ENCODE measurements at regions not wholly inside any gene's neighbourhood (a gene's known extent, or its start where the extent isn't known, plus 50 kb on each side); places are given as distances from the start of the nearest gene placed in this dataset.

GRCh38 chr9:82560457-82560904, 502.5 kb downstream of the RASEF start:
- H3K27me3 Mint-ChIP-seq (ENCODE audit: insufficient read depth): peaks cover 2% of the 10 kb centered on the region; the same call in 1 of the 2 replicates
- H3K9me3 Mint-ChIP-seq: no peaks in the 10 kb centered on the region; the same call in 1 of the 2 replicates
- TF ChIP-seq, protein P1, sequence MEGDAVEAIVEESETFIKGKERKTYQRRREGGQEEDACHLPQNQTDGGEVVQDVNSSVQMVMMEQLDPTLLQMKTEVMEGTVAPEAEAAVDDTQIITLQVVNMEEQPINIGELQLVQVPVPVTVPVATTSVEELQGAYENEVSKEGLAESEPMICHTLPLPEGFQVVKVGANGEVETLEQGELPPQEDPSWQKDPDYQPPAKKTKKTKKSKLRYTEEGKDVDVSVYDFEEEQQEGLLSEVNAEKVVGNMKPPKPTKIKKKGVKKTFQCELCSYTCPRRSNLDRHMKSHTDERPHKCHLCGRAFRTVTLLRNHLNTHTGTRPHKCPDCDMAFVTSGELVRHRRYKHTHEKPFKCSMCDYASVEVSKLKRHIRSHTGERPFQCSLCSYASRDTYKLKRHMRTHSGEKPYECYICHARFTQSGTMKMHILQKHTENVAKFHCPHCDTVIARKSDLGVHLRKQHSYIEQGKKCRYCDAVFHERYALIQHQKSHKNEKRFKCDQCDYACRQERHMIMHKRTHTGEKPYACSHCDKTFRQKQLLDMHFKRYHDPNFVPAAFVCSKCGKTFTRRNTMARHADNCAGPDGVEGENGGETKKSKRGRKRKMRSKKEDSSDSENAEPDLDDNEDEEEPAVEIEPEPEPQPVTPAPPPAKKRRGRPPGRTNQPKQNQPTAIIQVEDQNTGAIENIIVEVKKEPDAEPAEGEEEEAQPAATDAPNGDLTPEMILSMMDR (IDR thresholded peaks at IDR 0.05): no peak

GRCh38 chr9:82563094-82563493, 499.8 kb downstream of the RASEF start:
- Mint-ChIP-seq H3K4me1 (ENCODE audit: low read depth) (no peaks in the 10 kb centered on the region), H3K27me3 (ENCODE audit: insufficient read depth) (no peaks in the 10 kb centered on the region; the same call in 1 of the 2 replicates), H3K9me3 (no peaks in the 10 kb centered on the region; the same call in 1 of the 2 replicates), H3K27ac (no peak overlapping the region), H3K36me3 (ENCODE audit: low read depth) (no peaks in the 10 kb centered on the region), H3K4me3 (no peak overlapping the region)
- no peak for DNase-seq
- TF ChIP-seq, protein P1 (IDR thresholded peaks at IDR 0.05): no peak

More at GRCh38 chr9:82560457-82560904, 502.5 kb downstream of the RASEF start:
- no peak overlapping the region for H3K27ac Mint-ChIP-seq
- H3K4me3 Mint-ChIP-seq: no peak overlapping the region
- DNase-seq: no peak
- H3K36me3 Mint-ChIP-seq (ENCODE audit: low read depth): no peaks in the 10 kb centered on the region
- no peaks in the 10 kb centered on the region for H3K4me1 Mint-ChIP-seq (ENCODE audit: low read depth)

DNA sequence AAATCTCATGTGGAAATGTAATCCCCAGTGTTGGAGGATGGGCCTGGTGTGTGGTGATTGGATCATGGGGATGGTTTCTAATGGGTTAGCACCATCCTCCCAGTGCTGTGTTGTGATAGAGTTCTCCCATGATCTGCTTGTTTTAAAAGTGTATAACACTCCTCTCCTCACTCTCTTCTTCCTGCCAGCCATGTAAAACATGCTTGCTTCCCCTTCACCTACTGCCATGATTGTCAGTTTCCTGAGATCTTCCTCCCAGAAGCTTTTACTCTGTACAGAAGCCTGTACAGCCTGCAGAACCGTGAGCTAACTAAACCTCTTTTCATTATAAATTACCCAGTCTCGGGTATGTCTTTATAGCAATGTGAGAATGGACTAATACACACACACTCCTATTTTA, 499.1 kb downstream of the RASEF start:
- H3K4me1 Mint-ChIP-seq (ENCODE audit: low read depth): no peaks in the 10 kb centered on the region
- no peaks in the 10 kb centered on the region; the same call in 1 of the 2 replicates for H3K9me3 Mint-ChIP-seq
- no peak overlapping the region for H3K4me3 Mint-ChIP-seq
- no peak for DNase-seq
- H3K27ac Mint-ChIP-seq: no peak overlapping the region
- TF ChIP-seq, protein P1 (IDR thresholded peaks at IDR 0.05): no peak
- no peaks in the 10 kb centered on the region for H3K36me3 Mint-ChIP-seq (ENCODE audit: low read depth)
- H3K27me3 Mint-ChIP-seq (ENCODE audit: insufficient read depth): no peaks in the 10 kb centered on the region; the same call in 1 of the 2 replicates

GRCh38 chr9:82565188-82565969, 497.6 kb downstream of the RASEF start:
- Mint-ChIP-seq H3K27ac (no peak overlapping the region), H3K36me3 (ENCODE audit: low read depth) (no peaks in the 10 kb centered on the region), H3K4me1 (ENCODE audit: low read depth) (no peaks in the 10 kb centered on the region), H3K9me3 (no peaks in the 10 kb centered on the region), H3K4me3 (no peak overlapping the region), H3K27me3 (ENCODE audit: insufficient read depth) (no peaks in the 10 kb centered on the region; the same call in 1 of the 2 replicates)
- no peak for DNase-seq
- TF ChIP-seq, protein P1 (IDR thresholded peaks at IDR 0.05): no peak

- no peak overlapping the region for H3K27ac Mint-ChIP-seq
Measured at GRCh38 chr9:82567953-82568352, 495.0 kb downstream of the RASEF start.

More at GRCh38 chr9:82567953-82568352, 495.0 kb downstream of the RASEF start:
- no peaks in the 10 kb centered on the region for H3K9me3 Mint-ChIP-seq
- no peaks in the 10 kb centered on the region for H3K27me3 Mint-ChIP-seq (ENCODE audit: insufficient read depth)
- TF ChIP-seq, protein P1 (IDR thresholded peaks at IDR 0.05): no peak
- H3K4me1 Mint-ChIP-seq (ENCODE audit: low read depth): no peaks in the 10 kb centered on the region
- no peak for DNase-seq
- H3K4me3 Mint-ChIP-seq: no peak overlapping the region
- H3K36me3 Mint-ChIP-seq (ENCODE audit: low read depth): no peaks in the 10 kb centered on the region
